ENCODE measurements at regions not wholly inside any gene's neighbourhood (a gene's known extent, or its start where the extent isn't known, plus 50 kb on each side); places are given as distances from the start of the nearest gene placed in this dataset.

DNA sequence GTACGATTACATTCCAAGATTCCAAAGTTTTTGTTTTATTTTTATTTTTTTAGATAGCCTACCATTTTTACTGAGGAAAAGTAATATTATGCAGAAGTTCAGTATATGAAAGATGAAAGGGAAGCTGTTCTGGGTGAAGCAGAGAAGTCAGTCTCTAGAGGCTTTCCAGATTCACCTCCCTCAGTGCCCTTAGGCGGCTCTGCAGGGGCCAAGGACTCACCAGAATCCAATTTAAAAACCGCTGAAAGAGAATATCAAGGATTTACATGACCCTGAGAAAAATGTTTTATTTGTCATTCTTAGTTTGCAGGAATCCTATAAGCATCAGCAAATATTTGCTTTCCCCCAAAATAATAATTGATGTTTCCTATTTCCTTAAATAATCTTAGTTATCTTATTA, 1084.6 kb upstream of the ARRDC3 start:
- no peaks in the 10 kb centered on the region for H3K36me3 ChIP-seq (ENCODE audit: insufficient read depth, low read length)
- no peak overlapping the region for H3K4me3 ChIP-seq (ENCODE audit: low read depth, low read length)
- H3K4me1 ChIP-seq (ENCODE audit: control insufficient read depth, insufficient read depth, low read length, unreplicated experiment): no peaks in the 10 kb centered on the region
- H3K27me3 ChIP-seq (ENCODE audit: insufficient read depth, low read length): no peaks in the 10 kb centered on the region
- H3K27ac ChIP-seq (ENCODE audit: low read depth, low read length): no peak overlapping the region
- no peak overlapping the region for H2AFZ ChIP-seq (ENCODE audit: low read length, unreplicated experiment)
- no peaks in the 10 kb centered on the region for H3K79me2 ChIP-seq (ENCODE audit: control insufficient read depth, insufficient read depth, low read length, unreplicated experiment)

DNA sequence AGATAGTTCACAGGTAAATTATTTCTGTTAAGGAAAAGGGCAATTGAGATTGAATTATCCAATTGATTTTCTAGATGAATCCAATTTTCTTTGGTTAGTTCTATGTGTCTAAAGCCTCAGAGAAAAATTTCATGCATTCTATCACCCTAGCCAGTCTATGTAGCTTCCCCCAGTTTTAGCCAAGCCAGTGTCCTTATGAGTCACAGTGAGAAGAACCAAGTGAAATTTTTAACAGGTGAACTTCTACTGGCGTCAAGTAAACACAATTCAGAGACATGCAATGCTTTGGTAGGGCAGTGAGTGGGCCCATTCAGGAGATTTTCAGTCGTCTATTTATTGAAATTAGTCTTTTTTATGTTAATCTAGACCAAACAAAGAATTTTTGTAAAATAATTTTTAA, 1077.4 kb upstream of the ARRDC3 start:
- no peaks in the 10 kb centered on the region for H3K4me1 ChIP-seq (ENCODE audit: control insufficient read depth, insufficient read depth, low read length, unreplicated experiment)
- H3K4me3 ChIP-seq (ENCODE audit: low read depth, low read length): no peak overlapping the region
- H3K27me3 ChIP-seq (ENCODE audit: insufficient read depth, low read length): no peaks in the 10 kb centered on the region
- no peaks in the 10 kb centered on the region for H3K79me2 ChIP-seq (ENCODE audit: control insufficient read depth, insufficient read depth, low read length, unreplicated experiment)
- no peak overlapping the region for H3K27ac ChIP-seq (ENCODE audit: low read depth, low read length)
- H2AFZ ChIP-seq (ENCODE audit: low read length, unreplicated experiment): no peak overlapping the region
- no peaks in the 10 kb centered on the region for H3K36me3 ChIP-seq (ENCODE audit: insufficient read depth, low read length)

DNA sequence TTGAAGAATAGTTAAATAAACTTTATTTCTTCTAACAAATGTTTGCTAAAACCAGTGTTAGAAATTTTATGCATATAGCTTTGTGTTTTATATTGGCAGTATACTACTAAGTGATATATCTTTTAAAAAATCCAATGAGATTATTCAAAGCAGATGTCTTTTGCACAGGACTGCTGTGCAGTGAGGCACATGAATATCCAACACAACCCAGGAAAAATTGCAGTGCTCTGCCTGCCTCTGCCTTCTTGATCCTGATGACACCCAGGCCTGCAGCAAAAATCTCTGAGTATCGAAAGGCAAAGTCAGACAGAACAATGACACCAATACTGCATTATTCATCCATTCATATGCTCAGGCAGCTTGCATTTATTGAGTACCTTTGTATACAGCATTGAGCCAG, 1076.5 kb upstream of the ARRDC3 start:
- H3K79me2 ChIP-seq (ENCODE audit: control insufficient read depth, insufficient read depth, low read length, unreplicated experiment): no peaks in the 10 kb centered on the region
- H3K4me1 ChIP-seq (ENCODE audit: control insufficient read depth, insufficient read depth, low read length, unreplicated experiment): no peaks in the 10 kb centered on the region
- no peaks in the 10 kb centered on the region for H3K27me3 ChIP-seq (ENCODE audit: insufficient read depth, low read length)
- no peaks in the 10 kb centered on the region for H3K36me3 ChIP-seq (ENCODE audit: insufficient read depth, low read length)
- no peak overlapping the region for H2AFZ ChIP-seq (ENCODE audit: low read length, unreplicated experiment)
- H3K27ac ChIP-seq (ENCODE audit: low read depth, low read length): no peak overlapping the region
- H3K4me3 ChIP-seq (ENCODE audit: low read depth, low read length): no peak overlapping the region

DNA sequence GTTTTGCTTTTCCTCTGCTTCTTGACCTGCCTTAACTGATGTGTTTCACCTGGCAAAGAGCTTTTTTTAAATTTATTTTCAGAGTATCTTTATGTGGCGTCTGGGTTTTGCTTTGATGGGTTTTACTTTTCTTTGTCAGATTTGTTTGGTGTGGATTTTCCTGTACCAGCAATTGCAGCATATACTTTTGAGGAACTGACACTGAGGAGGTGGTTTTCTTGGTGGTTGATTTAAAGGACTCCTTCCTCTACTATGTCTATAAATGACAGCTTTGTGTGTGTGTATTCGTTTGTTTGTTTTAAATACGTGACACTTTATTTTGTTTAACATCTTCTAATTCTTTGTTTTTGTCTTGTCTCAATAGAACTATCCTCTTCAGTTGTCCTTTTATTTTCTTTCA, 1071.9 kb upstream of the ARRDC3 start:
- Histone ChIP-seq H3K36me3 (ENCODE audit: insufficient read depth, low read length) (no peaks in the 10 kb centered on the region), H3K27ac (ENCODE audit: low read depth, low read length) (no peak overlapping the region), H3K27me3 (ENCODE audit: insufficient read depth, low read length) (no peaks in the 10 kb centered on the region), H3K4me1 (ENCODE audit: control insufficient read depth, insufficient read depth, low read length, unreplicated experiment) (no peaks in the 10 kb centered on the region), H3K4me3 (ENCODE audit: low read depth, low read length) (no peak overlapping the region), H2AFZ (ENCODE audit: low read length, unreplicated experiment) (no peak overlapping the region), H3K79me2 (ENCODE audit: control insufficient read depth, insufficient read depth, low read length, unreplicated experiment) (no peaks in the 10 kb centered on the region)

DNA sequence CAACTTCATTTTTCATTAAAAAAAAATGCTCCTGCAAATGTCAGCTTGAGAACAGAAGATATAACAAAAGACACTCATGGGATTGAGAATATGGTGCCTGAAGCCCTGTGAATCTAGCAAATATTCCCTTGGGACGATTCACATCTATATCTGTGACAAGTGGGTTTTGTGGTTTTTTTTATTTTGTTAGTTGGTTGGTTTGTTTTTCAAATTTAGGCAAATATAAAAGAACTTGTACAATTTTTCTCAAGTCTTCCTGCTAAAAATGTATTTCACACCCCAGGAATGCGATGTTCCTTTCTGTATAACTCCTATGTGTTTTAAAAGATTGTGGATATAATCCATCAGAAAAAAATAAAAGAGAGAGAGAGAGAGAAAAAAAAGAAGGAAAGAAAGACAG, 1061.8 kb upstream of the ARRDC3 start:
- H3K4me1 ChIP-seq (ENCODE audit: control insufficient read depth, insufficient read depth, low read length, unreplicated experiment): no peaks in the 10 kb centered on the region
- no peaks in the 10 kb centered on the region for H3K27me3 ChIP-seq (ENCODE audit: insufficient read depth, low read length)
- H3K36me3 ChIP-seq (ENCODE audit: insufficient read depth, low read length): no peaks in the 10 kb centered on the region
- H3K4me3 ChIP-seq (ENCODE audit: low read depth, low read length): no peak overlapping the region
- no peaks in the 10 kb centered on the region for H3K79me2 ChIP-seq (ENCODE audit: control insufficient read depth, insufficient read depth, low read length, unreplicated experiment)
- no peak overlapping the region for H3K27ac ChIP-seq (ENCODE audit: low read depth, low read length)
- H2AFZ ChIP-seq (ENCODE audit: low read length, unreplicated experiment): no peak overlapping the region

DNA sequence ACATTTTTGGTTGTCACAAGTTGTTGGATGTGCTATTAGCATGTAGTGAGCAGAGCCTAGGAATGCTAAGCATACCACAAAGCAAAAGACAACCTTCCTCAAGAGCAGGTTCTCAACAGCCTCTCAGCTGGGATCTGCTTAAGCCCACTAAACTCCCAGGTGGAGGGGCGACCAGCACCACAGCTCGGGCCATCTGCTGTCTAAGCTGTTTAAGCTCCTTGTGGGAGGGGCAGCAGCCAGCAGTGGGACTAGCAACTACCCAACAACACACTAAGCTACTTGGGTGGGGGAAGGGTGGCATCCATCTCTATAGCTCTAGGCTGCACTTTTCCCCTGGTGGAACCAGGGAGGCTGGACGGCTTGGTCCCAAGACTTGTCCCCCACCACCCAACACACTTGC, 1052.7 kb upstream of the ARRDC3 start:
- H2AFZ ChIP-seq (ENCODE audit: low read length, unreplicated experiment): no peak overlapping the region
- H3K79me2 ChIP-seq (ENCODE audit: control insufficient read depth, insufficient read depth, low read length, unreplicated experiment): no peaks in the 10 kb centered on the region
- no peak overlapping the region for H3K27ac ChIP-seq (ENCODE audit: low read depth, low read length)
- no peaks in the 10 kb centered on the region for H3K27me3 ChIP-seq (ENCODE audit: insufficient read depth, low read length)
- no peaks in the 10 kb centered on the region for H3K4me1 ChIP-seq (ENCODE audit: control insufficient read depth, insufficient read depth, low read length, unreplicated experiment)
- H3K4me3 ChIP-seq (ENCODE audit: low read depth, low read length): no peak overlapping the region
- H3K36me3 ChIP-seq (ENCODE audit: insufficient read depth, low read length): no peaks in the 10 kb centered on the region; the same call in 1 of the 2 replicates

DNA sequence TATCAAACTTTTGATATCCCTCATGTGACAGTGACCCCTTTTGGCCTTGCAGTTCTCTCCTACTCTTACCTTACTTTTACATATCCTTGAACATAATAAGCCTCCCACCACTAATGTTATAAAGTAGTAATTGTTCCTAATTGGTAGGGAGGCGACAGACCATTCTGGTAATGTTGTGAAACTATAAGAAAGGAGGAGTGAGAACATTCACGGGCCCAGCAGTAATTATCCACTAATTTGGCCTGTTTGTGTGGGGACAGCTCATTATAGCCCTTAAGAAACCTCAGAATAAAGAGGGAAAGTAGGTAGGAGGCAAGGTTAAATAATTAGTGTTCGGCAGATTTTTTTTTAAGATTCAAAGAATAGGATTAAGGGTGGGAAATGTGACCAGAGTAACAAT, 1046.5 kb upstream of the ARRDC3 start:
- Histone ChIP-seq H3K4me3 (ENCODE audit: low read depth, low read length) (no peak overlapping the region), H3K27me3 (ENCODE audit: insufficient read depth, low read length) (no peaks in the 10 kb centered on the region), H2AFZ (ENCODE audit: low read length, unreplicated experiment) (no peak overlapping the region), H3K4me1 (ENCODE audit: control insufficient read depth, insufficient read depth, low read length, unreplicated experiment) (no peaks in the 10 kb centered on the region), H3K36me3 (ENCODE audit: insufficient read depth, low read length) (no peaks in the 10 kb centered on the region; the same call in 1 of the 2 replicates), H3K27ac (ENCODE audit: low read depth, low read length) (no peak overlapping the region), H3K79me2 (ENCODE audit: control insufficient read depth, insufficient read depth, low read length, unreplicated experiment) (no peaks in the 10 kb centered on the region)

DNA sequence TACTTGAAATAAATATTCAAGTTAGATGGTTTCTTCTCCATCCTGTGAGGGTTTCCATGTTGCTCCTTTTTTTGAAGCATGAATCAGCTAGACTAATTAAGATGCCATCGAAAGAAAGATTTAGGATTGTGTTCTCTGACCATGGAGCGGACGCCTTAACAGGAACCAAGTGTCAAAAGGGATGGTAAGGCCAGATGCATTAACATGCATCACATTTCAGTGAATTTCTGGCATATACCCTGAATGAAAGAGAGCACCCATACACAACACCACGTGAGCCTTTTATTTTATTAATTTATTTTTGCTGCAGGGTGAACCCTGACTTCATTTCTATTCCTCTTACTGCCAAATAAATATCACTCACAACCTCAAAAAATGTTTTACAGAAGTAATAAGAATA, 1045.3 kb upstream of the ARRDC3 start:
- H3K36me3 ChIP-seq (ENCODE audit: insufficient read depth, low read length): no peaks in the 10 kb centered on the region
- H3K27ac ChIP-seq (ENCODE audit: low read depth, low read length): no peak overlapping the region
- H3K79me2 ChIP-seq (ENCODE audit: control insufficient read depth, insufficient read depth, low read length, unreplicated experiment): no peaks in the 10 kb centered on the region
- H3K4me1 ChIP-seq (ENCODE audit: control insufficient read depth, insufficient read depth, low read length, unreplicated experiment): no peaks in the 10 kb centered on the region
- no peak overlapping the region for H2AFZ ChIP-seq (ENCODE audit: low read length, unreplicated experiment)
- no peaks in the 10 kb centered on the region for H3K27me3 ChIP-seq (ENCODE audit: insufficient read depth, low read length)
- H3K4me3 ChIP-seq (ENCODE audit: low read depth, low read length): no peak overlapping the region

DNA sequence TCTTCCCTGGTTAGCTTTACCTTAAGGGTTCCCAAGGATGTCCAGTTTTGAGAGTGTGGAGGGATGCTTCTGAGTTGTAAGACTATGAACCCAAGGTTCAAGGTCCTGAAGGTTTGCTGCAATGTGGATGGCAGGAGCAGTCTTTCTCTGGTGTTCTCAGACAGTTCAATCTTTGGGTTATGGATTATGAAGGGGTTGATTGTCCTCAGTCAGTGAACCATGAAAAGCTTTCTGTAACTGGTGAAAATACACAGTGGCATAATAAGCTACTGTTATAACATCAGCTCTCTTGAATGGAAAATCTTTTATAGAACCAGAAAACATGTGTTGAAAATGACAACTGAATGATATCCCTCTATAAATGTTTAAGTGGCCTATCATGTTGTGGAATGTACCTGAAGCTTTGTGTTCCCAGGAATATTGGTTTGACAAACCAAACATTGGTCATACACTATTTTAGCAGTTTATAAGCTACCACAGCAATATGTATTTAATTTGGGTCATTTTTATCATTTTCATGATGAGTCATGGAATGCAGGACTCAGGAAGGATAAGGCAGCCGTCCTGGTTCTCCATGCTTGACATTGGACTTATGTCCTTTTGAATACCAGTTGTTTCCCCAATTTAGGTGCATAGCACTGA, 1041.8 kb upstream of the ARRDC3 start:
- H2AFZ ChIP-seq (ENCODE audit: low read length, unreplicated experiment): no peak overlapping the region
- no peaks in the 10 kb centered on the region for H3K4me1 ChIP-seq (ENCODE audit: control insufficient read depth, insufficient read depth, low read length, unreplicated experiment)
- H3K27me3 ChIP-seq (ENCODE audit: insufficient read depth, low read length): no peaks in the 10 kb centered on the region
- no peaks in the 10 kb centered on the region for H3K79me2 ChIP-seq (ENCODE audit: control insufficient read depth, insufficient read depth, low read length, unreplicated experiment)
- H3K4me3 ChIP-seq (ENCODE audit: low read depth, low read length): no peak overlapping the region
- no peak overlapping the region for H3K27ac ChIP-seq (ENCODE audit: low read depth, low read length)
- no peaks in the 10 kb centered on the region; the same call in 1 of the 2 replicates for H3K36me3 ChIP-seq (ENCODE audit: insufficient read depth, low read length)

DNA sequence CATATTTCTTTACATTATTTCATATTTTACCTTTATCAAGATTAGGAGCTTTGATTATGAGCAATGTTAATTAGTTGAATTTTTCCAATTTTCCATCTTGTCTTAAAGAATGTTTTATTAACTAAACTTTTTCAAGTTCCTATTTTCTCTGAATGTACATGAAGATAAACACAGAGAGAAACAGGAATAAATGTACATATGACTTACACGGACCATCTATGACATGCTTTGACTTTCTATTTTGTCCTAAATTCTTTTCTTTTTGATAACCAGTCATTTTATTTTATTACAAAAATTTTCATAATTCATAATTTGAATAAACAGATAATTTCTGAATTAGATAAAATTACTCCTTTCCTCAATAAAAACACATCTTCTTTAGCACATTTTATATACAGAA, 1038.8 kb upstream of the ARRDC3 start:
- H3K4me3 ChIP-seq (ENCODE audit: low read depth, low read length): no peak overlapping the region
- no peaks in the 10 kb centered on the region for H3K4me1 ChIP-seq (ENCODE audit: control insufficient read depth, insufficient read depth, low read length, unreplicated experiment)
- no peaks in the 10 kb centered on the region for H3K27me3 ChIP-seq (ENCODE audit: insufficient read depth, low read length)
- H2AFZ ChIP-seq (ENCODE audit: low read length, unreplicated experiment): no peak overlapping the region
- no peaks in the 10 kb centered on the region; the same call in 1 of the 2 replicates for H3K36me3 ChIP-seq (ENCODE audit: insufficient read depth, low read length)
- H3K79me2 ChIP-seq (ENCODE audit: control insufficient read depth, insufficient read depth, low read length, unreplicated experiment): no peaks in the 10 kb centered on the region
- H3K27ac ChIP-seq (ENCODE audit: low read depth, low read length): no peak overlapping the region

DNA sequence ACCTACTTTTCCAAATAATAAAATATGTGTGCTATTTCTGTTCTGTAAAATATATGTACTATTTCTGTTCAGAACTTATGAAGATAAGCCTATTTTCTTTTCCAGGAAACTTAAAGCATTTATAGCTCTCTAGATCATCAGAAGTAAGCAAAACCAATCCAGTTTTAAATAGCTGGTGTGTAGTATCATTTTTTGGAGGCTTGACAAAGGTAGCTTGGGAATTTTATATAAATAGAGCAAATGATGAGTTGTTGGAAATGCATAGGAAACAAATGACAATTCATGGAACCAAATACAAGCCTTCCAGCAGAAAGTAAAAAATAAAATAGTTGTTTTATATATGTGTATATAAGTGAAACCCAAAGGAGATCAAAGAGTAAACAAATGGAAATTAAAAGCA, 1038.1 kb upstream of the ARRDC3 start:
- Histone ChIP-seq H3K79me2 (ENCODE audit: control insufficient read depth, insufficient read depth, low read length, unreplicated experiment) (no peaks in the 10 kb centered on the region), H3K27me3 (ENCODE audit: insufficient read depth, low read length) (no peaks in the 10 kb centered on the region), H3K4me1 (ENCODE audit: control insufficient read depth, insufficient read depth, low read length, unreplicated experiment) (no peaks in the 10 kb centered on the region)

More for the DNA sequence above, 1038.1 kb upstream of the ARRDC3 start:
- Histone ChIP-seq H3K27ac (ENCODE audit: low read depth, low read length) (no peak overlapping the region), H3K4me3 (ENCODE audit: low read depth, low read length) (no peak overlapping the region), H3K36me3 (ENCODE audit: insufficient read depth, low read length) (no peaks in the 10 kb centered on the region; the same call in 1 of the 2 replicates), H2AFZ (ENCODE audit: low read length, unreplicated experiment) (no peak overlapping the region)
